CD14-positive monocyte (primary cell): ENCODE measurements at regions not wholly inside any gene's neighbourhood (a gene's known extent, or its start where the extent isn't known, plus 50 kb on each side); places are given as distances from the start of the nearest gene placed in this dataset.

Source experiments
- DNase-seq, 3 donors: peaks; one replicate each; pipeline ENCODE4 v3.0.0-alpha.2; 2011 to 2022
- H2AFZ ChIP-seq: 2 replicates; pipeline ENCODE4 v1.6.0; 2012; ENCODE audit warnings: mild to moderate bottlenecking, low read depth, low read length, inconsistent platforms; ENCODE audit not compliant: insufficient read depth, poor library complexity, severe bottlenecking
- H3K27ac ChIP-seq, 2 donors: 1 replicate in 1 of 2; 2 replicates in 1 of 2; pipeline ENCODE4 v1.5.1; 2012 to 2013; ENCODE audit warnings: low read length in 2 of 2, control low read depth in 1 of 2, inconsistent platforms in 1 of 2, low read depth in 1 of 2, mild to moderate bottlenecking in 1 of 2
- H3K27me3 ChIP-seq, 2 donors: one replicate each; pipeline versions ENCODE4 v1.6.0 to v1.6.1; 2011 to 2013; ENCODE audit warnings: low read length in 2 of 2; ENCODE audit not compliant: control insufficient read depth in 2 of 2, insufficient read depth in 2 of 2
- H3K36me3 ChIP-seq, 2 donors: replicated peaks in 1 of 2; 1 replicate in 1 of 2; 2 replicates in 1 of 2; pipeline versions ENCODE4 v1.5.1 to v1.6.1; 2012 to 2013; ENCODE audit warnings: low read length in 2 of 2, control low read depth in 1 of 2, inconsistent platforms in 1 of 2, mild to moderate bottlenecking in 1 of 2; ENCODE audit not compliant: insufficient read depth in 2 of 2, control insufficient read depth in 1 of 2
- H3K4me1 ChIP-seq, 2 donors: 1 replicate in 1 of 2; 2 replicates in 1 of 2; pipeline versions ENCODE4 v1.5.1 to v1.6.1; 2012 to 2013; ENCODE audit warnings: low read length in 2 of 2, control low read depth in 1 of 2, inconsistent platforms in 1 of 2, mild to moderate bottlenecking in 1 of 2, moderate library complexity in 1 of 2; ENCODE audit not compliant: insufficient read depth in 2 of 2, control insufficient read depth in 1 of 2
- H3K4me2 ChIP-seq: replicated peaks from 2 replicates; pipeline ENCODE3; 2012; ENCODE audit warnings: low read length, moderate library complexity, mild to moderate bottlenecking; ENCODE audit not compliant: poor library complexity, severe bottlenecking; ENCODE audit errors: extremely low read depth
- H3K4me3 ChIP-seq, 3 experiments: fragments of 200-600 bp in 1 of 3; sonication (generic) in 1 of 3; replicated peaks in 1 of 3; 1 replicate in 2 of 3; 2 replicates in 1 of 3; pipeline ENCODE4 v1.5.1; 2011 to 2013; ENCODE audit warnings: low read length in 3 of 3, mild to moderate bottlenecking in 3 of 3, control low read depth in 2 of 3, low read depth in 2 of 3, inconsistent platforms in 1 of 3, moderate library complexity in 1 of 3
- H3K79me2 ChIP-seq: 2 replicates; pipeline ENCODE4 v1.6.0; 2012; ENCODE audit warnings: mild to moderate bottlenecking, control low read depth, inconsistent platforms, low read length, moderate library complexity; ENCODE audit not compliant: insufficient read depth
- H3K9ac ChIP-seq: 2 replicates; pipeline ENCODE4 v1.6.0; 2017; ENCODE audit warnings: low read length, mild to moderate bottlenecking; ENCODE audit not compliant: insufficient read depth, poor library complexity, severe bottlenecking
- H3K9me3 ChIP-seq, 2 donors: replicated peaks in 1 of 2; 1 replicate in 1 of 2; 2 replicates in 1 of 2; pipeline versions ENCODE4 v1.5.1 to v1.6.1; 2012 to 2013; ENCODE audit warnings: low read length in 2 of 2, control low read depth in 1 of 2; ENCODE audit not compliant: control insufficient read depth in 1 of 2, insufficient read depth in 1 of 2
- H4K20me1 ChIP-seq: 2 replicates; pipeline ENCODE4 v1.6.0; 2012; ENCODE audit warnings: mild to moderate bottlenecking, low read length, control low read depth, moderate library complexity; ENCODE audit not compliant: insufficient read depth
- H3K27ac Mint-ChIP-seq, 7 donors: one replicate each; pipeline ENCODE4 v1.8.0; 2020; ENCODE audit warnings: mild to moderate bottlenecking in 7 of 7, mixed read lengths in 7 of 7, moderate library complexity in 6 of 7, inconsistent platforms in 2 of 7
- H3K27me3 Mint-ChIP-seq, 3 donors: one replicate each; pipeline ENCODE4 v1.8.0; 2021 to 2022; ENCODE audit warnings: low read depth in 3 of 3, mild to moderate bottlenecking in 3 of 3, mixed read lengths in 3 of 3, moderate library complexity in 3 of 3, inconsistent platforms in 1 of 3
- H3K36me3 Mint-ChIP-seq, 2 donors: one replicate each; pipeline ENCODE4 v1.8.0; 2020; ENCODE audit warnings: mixed read lengths in 2 of 2, inconsistent platforms in 1 of 2, mild to moderate bottlenecking in 1 of 2
- H3K4me1 Mint-ChIP-seq: one replicate; pipeline ENCODE4 v1.8.0; 2020; ENCODE audit warnings: mild to moderate bottlenecking, mixed read lengths
- H3K4me3 Mint-ChIP-seq, 2 donors: one replicate each; pipeline ENCODE4 v1.8.0; 2020; ENCODE audit warnings: mild to moderate bottlenecking in 2 of 2, mixed read lengths in 2 of 2, moderate library complexity in 1 of 2
- H3K9me3 Mint-ChIP-seq, 7 donors: one replicate each; pipeline ENCODE4 v1.8.0; 2020 to 2022; ENCODE audit warnings: mixed read lengths in 7 of 7, mild to moderate bottlenecking in 6 of 7, moderate library complexity in 6 of 7, inconsistent platforms in 2 of 7
- CTCF ChIP-seq: fragments of 200-600 bp; IDR thresholded peaks from one replicate; pipeline ENCODE4 v1.8.0; 2022; ENCODE audit warnings: antibody characterized with exemption, mild to moderate bottlenecking
- WGBS: methylation state at CpG from one replicate; pipeline ENCODE4 v1.1.5; 2013; ENCODE audit warnings: missing lambda C conversion rate; ENCODE audit not compliant: insufficient coverage; 5-methylcytosine and 5-hydroxymethylcytosine counted together
- intact Hi-C, 2 donors: fragments of 100-400 bp; cut with micrococcal nuclease; formaldehyde crosslinking; loops; one replicate each; pipeline versions ENCODE4 v1.15.0 to v1.15.1; 2023

GRCh38 chr21:32947736-32948135, 78.0 kb upstream of the OLIG2 start:
- intact Hi-C loops = no loop called here
- Histone ChIP-seq H3K4me2 (no peak overlapping the region), H2AFZ (no peak overlapping the region)

GRCh38 chr21:32949701-32950100, 76.0 kb upstream of the OLIG2 start:
- DNase-seq = no peak
- Mint-ChIP-seq H3K9me3 (no peaks in the 10 kb centered on the region), H3K4me3 (no peak overlapping the region), H3K36me3 (no peaks in the 10 kb centered on the region), H3K27me3 (peaks cover 5 to 25% (median 17%) of the 10 kb centered on the region in 3 donors), H3K27ac (no peak overlapping the region), H3K4me1 (no peaks in the 10 kb centered on the region)
- Histone ChIP-seq H3K4me2 (no peak overlapping the region), H3K79me2 (no peaks in the 10 kb centered on the region), H3K36me3 (no peaks in the 10 kb centered on the region), H3K4me3 (no peak overlapping the region), H3K27me3 (peaks cover 9 to 12% of the 10 kb centered on the region in 2 donors), H3K4me1 (no peaks in the 10 kb centered on the region), H3K27ac (no peak overlapping the region), H4K20me1 (no peaks in the 10 kb centered on the region), H3K9ac (no peak overlapping the region), H2AFZ (no peak overlapping the region), H3K9me3 (no peaks in the 10 kb centered on the region)
- no peak for TF ChIP-seq CTCF
- intact Hi-C loops = no loop called here
- 65% methylated on average over 3 of the region's 3 CpGs for WGBS

More at GRCh38 chr21:32947736-32948135, 78.0 kb upstream of the OLIG2 start:
- no peak overlapping the region for H3K27ac Mint-ChIP-seq
- no peaks in the 10 kb centered on the region for H3K9me3 ChIP-seq
- no peaks in the 10 kb centered on the region for H3K36me3 Mint-ChIP-seq
- no peaks in the 10 kb centered on the region for H3K4me1 Mint-ChIP-seq
- H3K4me3 Mint-ChIP-seq = no peak overlapping the region
- H3K79me2 ChIP-seq = no peaks in the 10 kb centered on the region
- peaks cover 3 to 17% (median 6%) of the 10 kb centered on the region in 3 donors for H3K27me3 Mint-ChIP-seq
- no peaks in the 10 kb centered on the region for H4K20me1 ChIP-seq
- H3K27me3 ChIP-seq = no peaks in the 10 kb centered on the region
- H3K4me1 ChIP-seq = no peaks in the 10 kb centered on the region
- H3K4me3 ChIP-seq = no peak overlapping the region
- no peak overlapping the region for H3K27ac ChIP-seq
- no peak overlapping the region for H3K9ac ChIP-seq
- no peak for TF ChIP-seq CTCF
- no peaks in the 10 kb centered on the region for H3K9me3 Mint-ChIP-seq
- no peak for DNase-seq
- H3K36me3 ChIP-seq = no peaks in the 10 kb centered on the region
- no CpG with 5 or more reads among the region's 1 CpG for WGBS
